ENCODE measurements at regions not wholly inside any gene's neighbourhood (a gene's known extent, or its start where the extent isn't known, plus 50 kb on each side); places are given as distances from the start of the nearest gene placed in this dataset.

GRCh38 chr16:76882105-76882504, 308.9 kb upstream of the MON1B start:
- Histone ChIP-seq H2AFZ (ENCODE audit: low read length) (no peak overlapping the region), H3K9ac (ENCODE audit: low read length) (no peak overlapping the region), H3K9me3 (ENCODE audit: low read length) (no peaks in the 10 kb centered on the region), H3K27ac (ENCODE audit: low read depth, low read length, poor library complexity, severe bottlenecking) (no peak overlapping the region), H3K4me1 (ENCODE audit: insufficient read depth, low read length, severe bottlenecking) (no peaks in the 10 kb centered on the region), H4K20me1 (ENCODE audit: insufficient read depth, low read length) (no peaks in the 10 kb centered on the region), H3K4me2 (ENCODE audit: low read length) (no peak overlapping the region), H3F3A (ENCODE audit: insufficient read depth, low read length) (no peaks in the 10 kb centered on the region), H3K4me3 (ENCODE audit: low read depth, low read length, poor library complexity, severe bottlenecking) (no peak overlapping the region), H3K79me2 (ENCODE audit: insufficient read depth, low read length) (no peaks in the 10 kb centered on the region), H3K9me2 (ENCODE audit: low read depth, low read length) (no peaks in the 10 kb centered on the region), H3K36me3 (ENCODE audit: insufficient read depth, low read length) (no peaks in the 10 kb centered on the region), H3K27me3 (ENCODE audit: insufficient read depth, low read length) (no peaks in the 10 kb centered on the region)
- peak; percentile 9; the same call in 1 of the 2 replicates for TF ChIP-seq CTCF (IDR thresholded peaks at IDR 0.05; ENCODE audit: low read length)
- TF ChIP-seq EZH2 (IDR thresholded peaks at IDR 0.05; ENCODE audit: borderline replicate concordance, low read length): no peak

- no peaks in the 10 kb centered on the region for H4K20me1 ChIP-seq (ENCODE audit: insufficient read depth, low read length)
- H3K27ac ChIP-seq (ENCODE audit: low read depth, low read length, poor library complexity, severe bottlenecking): no peak overlapping the region
- H3K9ac ChIP-seq (ENCODE audit: low read length): no peak overlapping the region
- H3F3A ChIP-seq (ENCODE audit: insufficient read depth, low read length): no peaks in the 10 kb centered on the region
- no peaks in the 10 kb centered on the region for H3K9me2 ChIP-seq (ENCODE audit: low read depth, low read length)
- no peaks in the 10 kb centered on the region for H3K9me3 ChIP-seq (ENCODE audit: low read length)
- no peak overlapping the region for H3K4me3 ChIP-seq (ENCODE audit: low read depth, low read length, poor library complexity, severe bottlenecking)
- H3K36me3 ChIP-seq (ENCODE audit: insufficient read depth, low read length): no peaks in the 10 kb centered on the region
- no peaks in the 10 kb centered on the region for H3K27me3 ChIP-seq (ENCODE audit: insufficient read depth, low read length)
- no peak overlapping the region for H3K4me2 ChIP-seq (ENCODE audit: low read length)
- no peak overlapping the region for H2AFZ ChIP-seq (ENCODE audit: low read length)
- TF ChIP-seq CTCF (IDR thresholded peaks at IDR 0.05; ENCODE audit: low read length) (no peak), EZH2 (IDR thresholded peaks at IDR 0.05; ENCODE audit: borderline replicate concordance, low read length) (no peak)
- H3K79me2 ChIP-seq (ENCODE audit: insufficient read depth, low read length): no peaks in the 10 kb centered on the region
- H3K4me1 ChIP-seq (ENCODE audit: insufficient read depth, low read length, severe bottlenecking): no peaks in the 10 kb centered on the region
These were observed 307.9 kb upstream of the MON1B start for GRCh38 chr16:76883076-76883475.

- Histone ChIP-seq H3K27me3 (ENCODE audit: insufficient read depth, low read length) (no peaks in the 10 kb centered on the region), H3K4me3 (ENCODE audit: low read depth, low read length, poor library complexity, severe bottlenecking) (no peak overlapping the region), H3K36me3 (ENCODE audit: insufficient read depth, low read length) (no peaks in the 10 kb centered on the region), H3K4me1 (ENCODE audit: insufficient read depth, low read length, severe bottlenecking) (no peaks in the 10 kb centered on the region), H3F3A (ENCODE audit: insufficient read depth, low read length) (no peaks in the 10 kb centered on the region), H3K9ac (ENCODE audit: low read length) (no peak overlapping the region), H3K27ac (ENCODE audit: low read depth, low read length, poor library complexity, severe bottlenecking) (no peak overlapping the region), H3K9me3 (ENCODE audit: low read length) (no peaks in the 10 kb centered on the region), H3K9me2 (ENCODE audit: low read depth, low read length) (no peaks in the 10 kb centered on the region), H3K4me2 (ENCODE audit: low read length) (no peak overlapping the region), H3K79me2 (ENCODE audit: insufficient read depth, low read length) (no peaks in the 10 kb centered on the region), H4K20me1 (ENCODE audit: insufficient read depth, low read length) (no peaks in the 10 kb centered on the region), H2AFZ (ENCODE audit: low read length) (no peak overlapping the region)
- TF ChIP-seq EZH2 (IDR thresholded peaks at IDR 0.05; ENCODE audit: borderline replicate concordance, low read length) (no peak), CTCF (IDR thresholded peaks at IDR 0.05; ENCODE audit: low read length) (no peak)
These were observed 305.0 kb upstream of the MON1B start for GRCh38 chr16:76885776-76886537.

All from OCI-LY1 (cell line).